PC-3 (cell line): ENCODE measurements at regions not wholly inside any gene's neighbourhood (a gene's known extent, or its start where the extent isn't known, plus 50 kb on each side); places are given as distances from the start of the nearest gene placed in this dataset.

Experiments
- ATAC-seq: fragments of 200-7000 bp; cut with Tn5 transposase; 2 replicates; pipeline ENCODE4 v1.9.1; 2020; ENCODE audit warnings: mild to moderate bottlenecking, moderate library complexity
- BruUV-seq: library from RNA; stranded (reverse); fragments of 400-500 nt; replicated peaks from 2 replicates; lab custom pipeline; 2021; lab: Mats Ljungman, UMichigan
- CTCF ChIA-PET: fragments of 300-600 bp; sonication (Branson Sonifier 250); formaldehyde crosslinking; loops from one replicate; lab custom pipeline; 2022; ENCODE audit warnings: antibody characterized with exemption; lab: Charles Lee
- POLR2A ChIA-PET: fragments of 300-600 bp; sonication (Branson Sonifier 250); formaldehyde crosslinking; loops from one replicate; lab custom pipeline; 2022; ENCODE audit warnings: antibody characterized with exemption; ENCODE audit not compliant: unreplicated experiment; lab: Charles Lee
- DNase-seq: peaks from one replicate; pipeline ENCODE4 v3.0.0-alpha.2; 2015
- H2AFZ ChIP-seq: fragments of 300-600 bp; sonication (generic); 2 replicates; pipeline ENCODE4 v1.6.0; 2016; ENCODE audit warnings: antibody characterized with exemption, low read length
- H3F3A ChIP-seq: fragments of 300-600 bp; sonication (generic); one replicate; pipeline ENCODE4 v1.6.0; 2017; ENCODE audit warnings: antibody characterized with exemption, low read length, control low read depth, mild to moderate bottlenecking; ENCODE audit not compliant: unreplicated experiment
- H3K27ac ChIP-seq: fragments of 300-600 bp; sonication (generic); 2 replicates; pipeline ENCODE4 v1.5.1; 2016; ENCODE audit warnings: mild to moderate bottlenecking, low read length
- H3K27me3 ChIP-seq: fragments of 300-600 bp; sonication (generic); 2 replicates; pipeline ENCODE4 v1.6.1; 2016; ENCODE audit warnings: low read length, mixed read lengths
- H3K36me3 ChIP-seq: fragments of 300-600 bp; sonication (generic); 2 replicates; pipeline ENCODE4 v1.6.1; 2016; ENCODE audit warnings: low read depth, mixed run types, low read length, mixed read lengths
- H3K4me1 ChIP-seq: fragments of 300-600 bp; sonication (generic); 2 replicates; pipeline ENCODE4 v1.5.1; 2016; ENCODE audit warnings: low read length; ENCODE audit not compliant: insufficient read depth
- H3K4me2 ChIP-seq: fragments of 300-600 bp; sonication (generic); 2 replicates; pipeline ENCODE4 v1.6.0; 2016; ENCODE audit warnings: low read length
- H3K4me3 ChIP-seq: fragments of 300-600 bp; sonication (generic); 2 replicates; pipeline ENCODE4 v1.5.1; 2016; ENCODE audit warnings: mild to moderate bottlenecking, low read length, mixed read lengths
- H3K79me2 ChIP-seq: fragments of 300-600 bp; sonication (generic); 2 replicates; pipeline ENCODE4 v1.6.1; 2017; ENCODE audit warnings: low read length, mixed read lengths
- H3K9ac ChIP-seq: fragments of 300-600 bp; sonication (generic); 2 replicates; pipeline ENCODE4 v1.6.0; 2016; ENCODE audit warnings: mild to moderate bottlenecking, low read length
- H3K9me2 ChIP-seq: fragments of 300-600 bp; sonication (generic); replicated peaks from 2 replicates; pipeline ENCODE4 v1.6.1; 2016; ENCODE audit warnings: mixed run types, low read length, mixed read lengths
- H3K9me3 ChIP-seq: fragments of 300-600 bp; sonication (generic); 2 replicates; pipeline ENCODE4 v1.6.1; 2016; ENCODE audit warnings: low read length, mixed read lengths
- H4K20me1 ChIP-seq: fragments of 300-600 bp; sonication (generic); 2 replicates; pipeline ENCODE4 v1.6.1; 2016; ENCODE audit warnings: low read length, mixed read lengths
- CTCF ChIP-seq: fragments of 300-600 bp; sonication (generic); conservative IDR thresholded peaks from 2 replicates; pipeline ENCODE4 v1.5.1; 2017; ENCODE audit warnings: antibody characterized with exemption, low read depth, mild to moderate bottlenecking, low read length
- EZH2 ChIP-seq: fragments of 300-600 bp; sonication (generic); IDR thresholded peaks from one replicate; pipeline ENCODE4 v1.6.1; 2017; ENCODE audit warnings: antibody characterized with exemption, mild to moderate bottlenecking, low read length; ENCODE audit not compliant: unreplicated experiment
- EZH2phosphoT487 ChIP-seq: fragments of 300-600 bp; sonication (generic); IDR thresholded peaks from 2 replicates; pipeline ENCODE4 v1.6.1; 2018; ENCODE audit warnings: mild to moderate bottlenecking, antibody characterized with exemption, low read length, borderline replicate concordance
- intact Hi-C: fragments of 100-400 bp; cut with micrococcal nuclease; formaldehyde crosslinking; loops from 2 replicates; pipeline ENCODE4 v1.9.0; 2023

GRCh38 chr5:122639864-122640263, 135.0 kb upstream of the SNX2 start:
- no TSS peak for BruUV-seq
- no peak for TF ChIP-seq EZH2phosphoT487
- no peak for TF ChIP-seq EZH2
- no peak for TF ChIP-seq CTCF
- ATAC-seq: no peak
- Histone ChIP-seq H3K4me3 (no peak overlapping the region), H2AFZ (no peak overlapping the region), H3F3A (no peaks in the 10 kb centered on the region), H3K9ac (no peak overlapping the region), H3K4me1 (no peaks in the 10 kb centered on the region), H3K9me2 (no peaks in the 10 kb centered on the region), H3K79me2 (no peaks in the 10 kb centered on the region), H3K27me3 (peaks cover 9% of the 10 kb centered on the region; the same call in 1 of the 2 replicates), H4K20me1 (no peaks in the 10 kb centered on the region), H3K36me3 (no peaks in the 10 kb centered on the region), H3K9me3 (no peaks in the 10 kb centered on the region), H3K27ac (no peak overlapping the region), H3K4me2 (no peak overlapping the region)
- POLR2A ChIA-PET: no interaction called here
- CTCF ChIA-PET: no interaction called here
- no peak for DNase-seq
- intact Hi-C loops: no loop called here

GRCh38 chr5:122649080-122649479, 125.8 kb upstream of the SNX2 start:
- H3K9me3 ChIP-seq: no peaks in the 10 kb centered on the region
- no peaks in the 10 kb centered on the region for H4K20me1 ChIP-seq
- no peaks in the 10 kb centered on the region for H3K4me1 ChIP-seq
- H3K9ac ChIP-seq: no peak overlapping the region
- H3K4me3 ChIP-seq: no peak overlapping the region
- H2AFZ ChIP-seq: no peak overlapping the region
- no peak overlapping the region for H3K4me2 ChIP-seq
- ChIA-PET CTCF (no interaction called here), POLR2A (no interaction called here)
- H3K79me2 ChIP-seq: no peaks in the 10 kb centered on the region
- ATAC-seq: no peak
- H3K27me3 ChIP-seq: peaks cover 22% of the 10 kb centered on the region
- BruUV-seq: no TSS peak
- H3K27ac ChIP-seq: no peak overlapping the region
- no peaks in the 10 kb centered on the region for H3K9me2 ChIP-seq
- intact Hi-C loops: no loop called here
- H3F3A ChIP-seq: no peaks in the 10 kb centered on the region
- TF ChIP-seq EZH2phosphoT487 (no peak), CTCF (no peak)
- DNase-seq: no peak
- no peaks in the 10 kb centered on the region for H3K36me3 ChIP-seq

GRCh38 chr5:122653087-122654017, 121.5 kb upstream of the SNX2 start:
- ChIA-PET CTCF (no interaction called here), POLR2A (no interaction called here)
- H3K79me2 ChIP-seq: no peaks in the 10 kb centered on the region
- DNase-seq: peak; percentile 16
- no peak overlapping the region for H3K4me2 ChIP-seq
- H3K9me3 ChIP-seq: no peaks in the 10 kb centered on the region
- H3K36me3 ChIP-seq: no peaks in the 10 kb centered on the region
- H3K4me3 ChIP-seq: no peak overlapping the region
- TF ChIP-seq EZH2phosphoT487: no peak
- BruUV-seq: no TSS peak
- no peaks in the 10 kb centered on the region for H4K20me1 ChIP-seq
- no peaks in the 10 kb centered on the region for H3K4me1 ChIP-seq
- H2AFZ ChIP-seq: no peak overlapping the region
- H3K9me2 ChIP-seq: no peaks in the 10 kb centered on the region
- H3K27ac ChIP-seq: no peak overlapping the region
- intact Hi-C loops: no loop called here
- no peak for ATAC-seq
- peaks cover 12% of the 10 kb centered on the region for H3K27me3 ChIP-seq
- H3F3A ChIP-seq: no peaks in the 10 kb centered on the region
- H3K9ac ChIP-seq: no peak overlapping the region
